Choroid plexus epithelial cell (primary cell): ENCODE measurements at regions not wholly inside any gene's neighbourhood (a gene's known extent, or its start where the extent isn't known, plus 50 kb on each side); places are given as distances from the start of the nearest gene placed in this dataset.
A peak's percentile ranks its signal among the peaks of the same experiment; 100 is the strongest.
"Not testable (repeated sequence)": the region's sequence is repeated elsewhere in the genome, so short reads cannot be mapped to it uniquely, and the experiment has no call there.

ENCODE experiments used
- DNase-seq: peaks from one replicate; pipeline ENCODE4 v3.0.0-alpha.2; 2010; ENCODE audit warnings: low read depth
- H3K4me3 ChIP-seq: 2 replicates; pipeline ENCODE4 v1.5.1; 2011; ENCODE audit warnings: low read depth, mild to moderate bottlenecking, control low read depth, low read length, moderate library complexity
- TF ChIP-seq, protein P1 (sequence below): conservative IDR thresholded peaks from 2 replicates; pipeline ENCODE4 v1.5.1; 2011; ENCODE audit warnings: low read depth, mild to moderate bottlenecking, control low read depth, inconsistent platforms, low read length, moderate library complexity

DNA sequence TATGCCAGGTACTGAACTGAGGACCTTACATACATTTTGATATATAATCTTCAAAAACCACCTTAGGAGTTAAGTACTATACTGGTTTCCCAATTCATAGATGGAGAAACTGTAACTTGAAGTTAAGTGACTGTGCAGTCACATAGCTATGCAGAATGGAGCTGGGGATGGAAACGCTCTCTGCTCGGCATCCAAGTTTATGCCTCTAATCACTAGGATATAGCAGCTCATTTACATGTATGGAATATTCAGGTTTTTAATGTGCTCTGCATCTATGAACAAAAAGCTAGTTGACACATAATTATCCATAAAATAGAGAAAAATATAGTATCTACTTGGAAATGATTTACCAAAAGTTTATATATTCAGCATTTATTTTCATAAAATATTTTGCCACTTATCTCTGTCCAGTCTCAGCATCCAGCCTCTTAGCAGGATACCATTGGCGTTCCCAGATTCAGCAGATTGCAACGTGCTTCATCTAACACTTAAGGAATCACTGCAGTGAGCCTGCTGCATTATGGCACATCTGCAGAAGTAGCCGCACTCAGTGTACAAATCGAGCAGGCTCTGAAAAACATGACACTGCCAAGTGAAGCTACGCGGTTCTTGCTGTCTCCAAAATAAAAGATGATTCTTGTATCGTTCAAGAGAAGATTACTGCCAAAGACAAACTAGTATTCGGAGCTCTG, 70.4 kb downstream of the MRPL57 start:
- no peak overlapping the region for H3K4me3 ChIP-seq
- TF ChIP-seq, protein P1, sequence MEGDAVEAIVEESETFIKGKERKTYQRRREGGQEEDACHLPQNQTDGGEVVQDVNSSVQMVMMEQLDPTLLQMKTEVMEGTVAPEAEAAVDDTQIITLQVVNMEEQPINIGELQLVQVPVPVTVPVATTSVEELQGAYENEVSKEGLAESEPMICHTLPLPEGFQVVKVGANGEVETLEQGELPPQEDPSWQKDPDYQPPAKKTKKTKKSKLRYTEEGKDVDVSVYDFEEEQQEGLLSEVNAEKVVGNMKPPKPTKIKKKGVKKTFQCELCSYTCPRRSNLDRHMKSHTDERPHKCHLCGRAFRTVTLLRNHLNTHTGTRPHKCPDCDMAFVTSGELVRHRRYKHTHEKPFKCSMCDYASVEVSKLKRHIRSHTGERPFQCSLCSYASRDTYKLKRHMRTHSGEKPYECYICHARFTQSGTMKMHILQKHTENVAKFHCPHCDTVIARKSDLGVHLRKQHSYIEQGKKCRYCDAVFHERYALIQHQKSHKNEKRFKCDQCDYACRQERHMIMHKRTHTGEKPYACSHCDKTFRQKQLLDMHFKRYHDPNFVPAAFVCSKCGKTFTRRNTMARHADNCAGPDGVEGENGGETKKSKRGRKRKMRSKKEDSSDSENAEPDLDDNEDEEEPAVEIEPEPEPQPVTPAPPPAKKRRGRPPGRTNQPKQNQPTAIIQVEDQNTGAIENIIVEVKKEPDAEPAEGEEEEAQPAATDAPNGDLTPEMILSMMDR = no peak
- DNase-seq = no peak

- DNase-seq = no peak
- TF ChIP-seq, protein P1 = no peak
- no peak overlapping the region for H3K4me3 ChIP-seq
These were observed 79.9 kb downstream of the MRPL57 start for GRCh38 chr13:21256351-21256761.

DNA sequence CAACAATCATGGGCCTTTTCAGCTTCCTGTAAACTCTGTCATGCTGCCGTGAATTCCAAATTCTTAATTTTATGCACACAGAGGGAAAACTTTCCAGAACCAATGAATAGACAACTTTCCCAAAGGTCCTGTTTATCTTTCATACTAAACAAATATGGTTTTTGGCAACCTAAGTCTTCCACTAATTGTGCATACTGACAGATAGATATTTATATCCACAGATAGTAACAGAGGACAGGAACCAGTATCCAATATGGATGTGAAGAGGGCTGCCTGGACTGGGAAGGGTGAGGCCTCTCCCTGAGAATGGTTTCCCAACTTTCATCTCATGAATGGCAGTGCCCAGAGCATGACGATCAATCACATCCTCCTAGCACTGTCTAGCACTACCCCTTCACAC, 80.4 kb downstream of the MRPL57 start:
- no peak overlapping the region for H3K4me3 ChIP-seq
- DNase-seq = no peak
- TF ChIP-seq, protein P1 = no peak

DNA sequence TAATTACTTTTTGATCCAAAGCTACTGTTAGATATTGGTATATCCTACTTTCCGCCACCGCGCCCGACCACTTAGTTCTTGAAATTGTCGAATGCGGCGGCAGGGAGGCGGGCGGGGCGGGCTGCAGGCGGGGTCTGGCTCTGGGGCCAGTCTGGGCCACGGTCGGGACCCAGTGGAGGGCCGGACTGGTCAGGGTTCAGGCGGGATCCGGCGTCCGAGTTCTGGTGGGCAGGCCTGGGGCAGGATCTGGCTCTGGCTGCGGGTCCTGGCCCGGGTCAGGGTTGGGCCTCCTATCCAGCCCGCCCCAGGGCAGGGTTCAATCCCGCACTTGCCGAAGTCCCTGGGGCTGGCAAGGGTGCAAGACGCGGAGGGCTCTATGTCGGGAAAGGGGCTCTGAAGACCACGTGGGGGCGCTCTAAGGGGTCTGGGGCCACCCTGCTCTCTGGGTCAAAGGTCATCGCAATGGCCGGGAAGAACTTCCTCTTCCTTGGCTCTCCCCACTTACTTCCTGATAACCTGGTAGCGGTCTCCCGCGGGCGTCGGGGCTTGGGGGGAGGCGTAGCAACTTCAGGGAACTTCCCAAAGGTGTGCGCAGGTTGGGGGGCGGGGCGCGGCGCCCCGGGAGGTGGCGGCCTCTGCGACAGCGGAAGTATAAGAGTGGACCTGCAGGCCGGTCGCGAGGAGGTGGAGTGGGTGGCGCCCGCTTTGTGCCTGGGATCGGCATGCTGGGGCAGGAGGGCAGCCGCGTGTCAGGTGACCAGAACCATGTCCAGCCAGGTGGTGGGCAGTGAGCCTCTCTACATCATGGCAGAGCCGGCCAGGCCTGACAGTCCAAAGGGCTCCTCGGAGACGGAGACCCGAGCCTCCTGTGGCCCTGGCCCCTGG, 83.4 kb downstream of the MRPL57 start:
- DNase-seq = no peak
- no peak overlapping the region for H3K4me3 ChIP-seq
- TF ChIP-seq, protein P1 = no peak

GRCh38 chr13:21260561-21261290, 84.3 kb downstream of the MRPL57 start:
- H3K4me3 ChIP-seq, DNase-seq: not testable (repeated sequence)

DNA sequence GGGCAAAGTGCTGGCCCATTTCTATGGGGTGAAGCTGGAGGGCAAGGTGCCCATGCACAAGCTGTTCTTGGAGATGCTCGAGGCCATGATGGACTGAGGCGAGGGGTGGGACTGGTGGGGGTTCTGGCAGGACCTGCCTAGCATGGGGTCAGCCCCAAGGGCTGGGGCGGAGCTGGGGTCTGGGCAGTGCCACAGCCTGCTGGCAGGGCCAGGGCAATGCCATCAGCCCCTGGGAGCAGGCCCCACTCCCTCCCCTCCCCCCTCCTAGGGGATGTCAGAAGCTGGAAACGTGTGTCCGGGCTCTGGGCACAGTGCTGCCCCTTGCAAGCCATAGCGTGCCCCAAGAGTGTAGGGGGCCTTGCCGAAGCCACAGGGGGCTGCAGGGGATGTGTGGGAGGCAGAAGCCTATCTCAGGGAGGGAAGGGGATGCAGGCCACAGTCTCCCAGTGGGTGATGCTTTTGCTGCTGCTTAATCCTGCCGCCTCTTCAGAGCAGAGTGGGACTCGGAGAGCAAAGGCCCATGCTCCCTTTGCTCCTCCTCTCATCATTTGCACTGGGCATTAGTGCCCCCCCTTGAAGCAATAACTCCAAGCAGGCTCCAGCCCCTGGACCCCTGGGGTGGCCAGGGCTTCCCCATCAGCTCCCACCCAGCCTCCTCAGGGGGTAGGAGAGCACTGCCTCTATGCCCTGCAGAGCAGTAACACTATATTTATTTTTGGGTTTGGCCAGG, 85.2 kb downstream of the MRPL57 start:
- DNase-seq, H3K4me3 ChIP-seq: not testable (repeated sequence)

DNA sequence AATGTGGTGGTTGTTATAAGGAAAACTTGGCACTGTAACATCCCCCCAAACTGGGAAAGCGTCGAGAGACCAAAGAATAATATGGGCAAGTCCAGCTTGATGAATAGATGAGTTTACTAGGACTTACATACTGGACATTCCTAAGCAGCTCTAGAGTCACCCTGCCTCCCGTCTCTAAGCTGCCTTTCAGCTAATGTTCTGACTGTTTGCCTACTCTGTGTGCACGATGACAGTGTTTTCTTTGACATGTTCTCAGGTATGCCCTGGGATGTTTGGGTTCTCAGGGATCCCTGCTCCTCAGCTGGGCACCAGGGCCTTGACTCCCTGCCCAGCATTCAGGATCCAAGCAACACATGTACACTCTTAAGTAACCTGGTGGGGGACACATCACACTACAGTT, 87.5 kb downstream of the MRPL57 start:
- H3K4me3 ChIP-seq, DNase-seq: not testable (repeated sequence)

GRCh38 chr13:21268485-21268884, 92.0 kb downstream of the MRPL57 start:
- DNase-seq, H3K4me3 ChIP-seq: not testable (repeated sequence)

- not testable (repeated sequence) for H3K4me3 ChIP-seq, DNase-seq
These were observed 96.0 kb downstream of the MRPL57 start for GRCh38 chr13:21272439-21272838.

GRCh38 chr13:21274457-21274856, 98.0 kb downstream of the MRPL57 start:
- H3K4me3 ChIP-seq = not testable (repeated sequence)

More at GRCh38 chr13:21274457-21274856, 98.0 kb downstream of the MRPL57 start:
- DNase-seq = peak; percentile 2
